Heart left ventricle (tissue), 16 donors: ENCODE measurements at regions not wholly inside any gene's neighbourhood (a gene's known extent, or its start where the extent isn't known, plus 50 kb on each side); places are given as distances from the start of the nearest gene placed in this dataset.

Experiments
- ATAC-seq, 4 donors: fragments of 200-7000 bp; cut with Tn5 transposase; one replicate each; pipeline ENCODE4 v1.9.1; 2020 to 2022; ENCODE audit warnings: moderate library complexity in 4 of 4, mild to moderate bottlenecking in 3 of 4, moderate number of reproducible peaks in 1 of 4
- DNase-seq, 5 donors: peaks; one replicate each; pipeline ENCODE4 v3.0.0-alpha.2; 2020
- H3K27ac ChIP-seq, 12 donors: fragments of 200-600 bp; sonication (generic) in 4 of 12; one replicate each; pipeline versions ENCODE4 v1.5.0 to v1.8.0; 2016 to 2022; ENCODE audit warnings: mild to moderate bottlenecking in 2 of 12
- H3K27me3 ChIP-seq, 9 donors: fragments of 200-600 bp; sonication (generic) in 2 of 9; one replicate each; pipeline versions ENCODE4 v1.5.1 to v1.8.0; 2016 to 2022; ENCODE audit warnings: mild to moderate bottlenecking in 3 of 9
- H3K36me3 ChIP-seq, 9 donors: fragments of 200-600 bp; sonication (generic) in 2 of 9; one replicate each; pipeline versions ENCODE4 v1.5.0 to v1.8.0; 2018 to 2022; ENCODE audit warnings: mild to moderate bottlenecking in 2 of 9
- H3K4me1 ChIP-seq, 12 donors: fragments of 200-600 bp; sonication (generic) in 4 of 12; one replicate each; pipeline versions ENCODE4 v1.5.0 to v1.8.0; 2016 to 2022; ENCODE audit warnings: mild to moderate bottlenecking in 3 of 12
- H3K4me3 ChIP-seq, 12 donors: fragments of 200-600 bp; sonication (generic) in 4 of 12; one replicate each; pipeline versions ENCODE4 v1.5.0 to v1.8.0; 2017 to 2022; ENCODE audit warnings: mild to moderate bottlenecking in 9 of 12, moderate library complexity in 4 of 12
- H3K9me3 ChIP-seq, 12 donors: fragments of 200-600 bp; sonication (generic) in 4 of 12; one replicate each; pipeline versions ENCODE4 v1.5.0 to v1.8.0; 2016 to 2022; ENCODE audit warnings: mild to moderate bottlenecking in 1 of 12
- POLR2A ChIP-seq, 2 donors: fragments of 450-650 bp; IDR thresholded peaks; one replicate each; pipeline ENCODE4 v1.6.1; 2017; ENCODE audit warnings: antibody characterized with exemption in 2 of 2, mild to moderate bottlenecking in 2 of 2, moderate library complexity in 2 of 2
- WGBS, 4 donors: extraction: QIAGEN DNeasy Blood & Tissue Kit in 2 of 4; methylation state at CpG; one replicate each; pipeline versions ENCODE4 v1.1.5 to v1.1.7; 2013 to 2018; 5-methylcytosine and 5-hydroxymethylcytosine counted together
- intact Hi-C, 10 donors: fragments of 100-400 bp; cut with DNase I; formaldehyde crosslinking; loops; one replicate each; pipeline versions ENCODE4 v1.11.1 to v1.14.2; 2022
- TF ChIP-seq, protein P1 (sequence below), 12 donors: fragments of 200-600 bp; sonication (generic) in 4 of 12; IDR thresholded peaks; one replicate each; pipeline versions ENCODE4 v1.5.0 to v1.8.0; 2018 to 2022; ENCODE audit warnings: antibody characterized with exemption in 12 of 12, mild to moderate bottlenecking in 5 of 12
- donor health status: ischemic (EF 13 %, LVEDD 7.1; RV severe dilation, severe dysfunction).
- donor health status: healthy with polysubstance abuse.
- donor health status: DM: no; HTN: yes; CAD: no.
- donor health status: DM: no; HTN: no; CAD: no.
- donor health status: ischemic (EF 25% LVEDD 6.9; RV normal size, moderate dysfunction).
- donor health status: ischemic (EF 25% LVEDD 5.7; RV mildly dilated, moderate dysfunction).
- donor health status: healthy.
- donor health status: DM: yes; HTN: yes; CAD: no.
- donor health status: ischemic (EF 35%, LVEDD 5.7; RV mildly dilated, moderate dysfunction).
- donor health status: nonischemic (EF 11% LVEDD 7.7; RV severe dilation, severe dysfunction).
- donor health status: DM: yes; HTN: yes; CAD: no.
- donor health status: PGD.
- donor health status: ischemic (EF 29% LVEDD 5.4; RV normal size, mild dysfunction).
- donor health status: nonischemic (EF 23%, LVEDD 6.1; RV moderate dilation, normal function).

DNA sequence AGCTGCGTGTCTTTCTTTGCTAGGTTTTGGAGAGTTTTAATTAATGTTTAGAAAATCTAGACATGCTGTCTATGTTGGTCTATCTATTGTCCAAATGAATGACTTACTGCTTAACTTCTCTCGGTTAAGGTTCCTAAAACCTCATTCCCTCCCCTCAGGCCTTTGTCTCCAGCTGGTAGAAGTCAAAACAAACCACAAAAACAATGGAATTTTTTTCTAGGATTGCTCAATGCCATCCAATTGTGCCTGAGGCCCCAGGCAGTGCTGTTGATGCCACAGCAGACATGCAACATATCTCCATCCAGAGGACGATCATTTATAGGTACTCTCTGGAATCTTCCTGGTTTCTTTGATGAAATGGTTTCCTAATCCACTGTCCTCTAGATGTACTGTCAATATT is 448.2 kb upstream of the TBX3 start:
- Histone ChIP-seq H3K27me3 (no peaks in the 10 kb centered on the region), H3K27ac (no peak overlapping the region), H3K9me3 (peaks cover 0 to 5% (median 0%) of the 10 kb centered on the region in 12 donors), H3K4me3 (no peak overlapping the region), H3K4me1 (peaks cover 0 to 13% (median 0%) of the 10 kb centered on the region in 12 donors), H3K36me3 (no peaks in the 10 kb centered on the region)
- no peak for DNase-seq
- intact Hi-C loops, result no loop called here
- TF ChIP-seq POLR2A (IDR thresholded peaks at IDR 0.05), result no peak
- TF ChIP-seq, protein P1, sequence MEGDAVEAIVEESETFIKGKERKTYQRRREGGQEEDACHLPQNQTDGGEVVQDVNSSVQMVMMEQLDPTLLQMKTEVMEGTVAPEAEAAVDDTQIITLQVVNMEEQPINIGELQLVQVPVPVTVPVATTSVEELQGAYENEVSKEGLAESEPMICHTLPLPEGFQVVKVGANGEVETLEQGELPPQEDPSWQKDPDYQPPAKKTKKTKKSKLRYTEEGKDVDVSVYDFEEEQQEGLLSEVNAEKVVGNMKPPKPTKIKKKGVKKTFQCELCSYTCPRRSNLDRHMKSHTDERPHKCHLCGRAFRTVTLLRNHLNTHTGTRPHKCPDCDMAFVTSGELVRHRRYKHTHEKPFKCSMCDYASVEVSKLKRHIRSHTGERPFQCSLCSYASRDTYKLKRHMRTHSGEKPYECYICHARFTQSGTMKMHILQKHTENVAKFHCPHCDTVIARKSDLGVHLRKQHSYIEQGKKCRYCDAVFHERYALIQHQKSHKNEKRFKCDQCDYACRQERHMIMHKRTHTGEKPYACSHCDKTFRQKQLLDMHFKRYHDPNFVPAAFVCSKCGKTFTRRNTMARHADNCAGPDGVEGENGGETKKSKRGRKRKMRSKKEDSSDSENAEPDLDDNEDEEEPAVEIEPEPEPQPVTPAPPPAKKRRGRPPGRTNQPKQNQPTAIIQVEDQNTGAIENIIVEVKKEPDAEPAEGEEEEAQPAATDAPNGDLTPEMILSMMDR (IDR thresholded peaks at IDR 0.05), result no peak
- 74 to 92% (median 89%) methylated on average over 3 of the region's 3 CpGs for WGBS, 4 donors
- no peak for ATAC-seq

DNA sequence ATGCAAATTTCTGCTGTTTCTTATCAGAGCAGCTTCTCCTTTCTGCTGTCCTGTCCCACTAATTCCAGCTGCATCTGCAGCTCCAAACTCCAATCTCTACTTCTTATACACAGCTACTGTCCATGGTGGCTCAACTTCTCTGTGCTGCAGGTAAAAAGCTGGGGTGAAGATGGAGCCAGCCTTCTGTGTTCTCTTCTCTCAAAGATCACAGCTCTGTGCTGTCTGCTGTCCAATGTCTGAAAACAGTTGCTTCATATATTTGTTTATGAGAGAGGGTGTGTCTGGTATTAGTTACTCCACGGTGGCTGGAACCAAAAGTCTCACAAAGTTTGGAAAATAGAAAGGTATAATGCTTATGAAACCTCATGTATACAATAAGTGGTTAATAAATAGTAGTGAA is 445.8 kb upstream of the TBX3 start:
- Histone ChIP-seq H3K27ac (no peak overlapping the region), H3K4me3 (no peak overlapping the region), H3K27me3 (no peaks in the 10 kb centered on the region), H3K4me1 (no peaks in the 10 kb centered on the region), H3K9me3 (peaks cover 0 to 4% (median 0%) of the 10 kb centered on the region in 12 donors), H3K36me3 (no peaks in the 10 kb centered on the region)
- intact Hi-C loops, result no loop called here
- no peak for ATAC-seq
- WGBS, 4 donors, result 82 to 94% (median 86%) methylated on average over 1 of the region's 1 CpG
- no peak for DNase-seq
- TF ChIP-seq POLR2A (IDR thresholded peaks at IDR 0.05), result no peak
- TF ChIP-seq, protein P1 (IDR thresholded peaks at IDR 0.05), result no peak

DNA sequence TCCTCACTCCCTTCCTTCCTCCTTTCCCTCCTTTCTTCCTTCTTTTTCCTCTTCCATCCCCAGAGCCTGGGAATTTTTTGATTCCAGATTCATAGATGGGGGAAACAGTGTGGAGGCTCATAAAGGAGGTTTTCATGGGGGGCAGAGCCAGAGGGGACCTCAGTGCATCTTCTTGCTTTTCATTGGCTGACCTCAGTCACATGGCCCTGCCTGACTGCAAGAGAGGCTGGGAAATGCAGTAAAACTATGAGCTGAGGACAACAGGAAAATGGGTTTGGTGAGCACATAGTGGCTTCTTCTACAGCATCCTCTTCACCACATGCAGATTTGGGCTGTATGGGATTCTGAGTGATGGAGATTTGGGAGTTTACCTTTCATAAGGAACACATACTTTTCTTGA is 437.1 kb upstream of the TBX3 start:
- H3K4me1 ChIP-seq, result no peaks in the 10 kb centered on the region
- DNase-seq (no peak), ATAC-seq (no peak)
- H3K4me3 ChIP-seq, result no peak overlapping the region
- intact Hi-C loops, result no loop called here
- peaks cover 0 to 6% (median 0%) of the 10 kb centered on the region in 12 donors for H3K9me3 ChIP-seq
- H3K27me3 ChIP-seq, result peaks cover 0 to 2% (median 0%) of the 10 kb centered on the region in 9 donors
- no peak for TF ChIP-seq POLR2A (IDR thresholded peaks at IDR 0.05)
- TF ChIP-seq, protein P1 (IDR thresholded peaks at IDR 0.05), result no peak
- no peaks in the 10 kb centered on the region for H3K36me3 ChIP-seq
- no peak overlapping the region for H3K27ac ChIP-seq

DNA sequence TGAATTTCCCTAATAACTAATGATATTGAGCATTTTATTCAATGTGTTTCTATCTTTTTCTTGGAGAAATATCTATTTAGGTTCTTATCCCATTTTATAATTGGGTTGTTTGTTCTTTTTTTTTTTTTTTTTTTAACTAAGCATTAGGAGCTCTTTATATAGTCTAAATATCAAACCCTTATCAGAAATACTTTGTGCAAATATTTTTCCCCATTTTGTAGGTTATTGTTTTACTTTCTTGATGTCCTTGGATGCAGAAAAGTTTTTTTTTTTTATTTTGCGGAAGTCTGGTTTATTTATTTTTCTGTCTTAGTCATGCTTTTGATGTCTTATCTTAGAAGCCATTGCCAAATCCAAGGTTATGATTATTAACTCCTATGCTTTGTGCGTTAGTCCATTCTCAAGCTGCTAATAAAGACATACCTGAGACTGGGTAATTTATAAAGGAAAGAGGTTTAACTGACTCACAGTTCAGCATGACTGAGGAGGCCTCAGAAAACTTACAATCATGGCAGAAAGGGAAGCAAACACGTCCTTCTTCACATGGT is 434.3 kb upstream of the TBX3 start:
- Histone ChIP-seq H3K27me3 (peaks cover 0 to 2% (median 0%) of the 10 kb centered on the region in 9 donors), H3K9me3 (peaks cover 0 to 6% (median 0%) of the 10 kb centered on the region in 12 donors), H3K4me3 (no peak overlapping the region), H3K36me3 (no peaks in the 10 kb centered on the region), H3K4me1 (no peaks in the 10 kb centered on the region), H3K27ac (no peak overlapping the region)
- TF ChIP-seq, protein P1 (IDR thresholded peaks at IDR 0.05), result no peak
- no peak for TF ChIP-seq POLR2A (IDR thresholded peaks at IDR 0.05)
- DNase-seq (no peak), ATAC-seq (no peak)
- intact Hi-C loops, result no loop called here
- 86 to 93% (median 91%) methylated on average over 3 of the region's 3 CpGs for WGBS, 4 donors
